Keratinocyte (primary cell): ENCODE measurements at regions not wholly inside any gene's neighbourhood (a gene's known extent, or its start where the extent isn't known, plus 50 kb on each side); places are given as distances from the start of the nearest gene placed in this dataset.

Source experiments
- DNase-seq: peaks from one replicate; pipeline ENCODE4 v3.0.0-alpha.2; 2011; ENCODE audit warnings: low read depth, missing footprints, low spot score
- FAIRE-seq: peaks from 2 replicates; lab custom pipeline; 2011; peaks lifted over from hg19 to GRCh38; lab: Jason Lieb, UNC
- H2AFZ ChIP-seq: 2 replicates; pipeline ENCODE4 v1.6.0; 2012; ENCODE audit warnings: low read length, control low read depth, inconsistent platforms; ENCODE audit not compliant: control insufficient read depth
- H3K27ac ChIP-seq: 2 replicates; pipeline ENCODE4 v1.5.1; 2011; ENCODE audit warnings: low read length; ENCODE audit not compliant: control insufficient read depth, insufficient read depth
- H3K27me3 ChIP-seq: 3 replicates; pipeline ENCODE4 v1.6.0; 2011; ENCODE audit warnings: low read length; ENCODE audit not compliant: control insufficient read depth, insufficient read depth; ENCODE audit errors: extremely low read depth
- H3K36me3 ChIP-seq, 2 experiments: 2 replicates in 1 of 2; 3 replicates in 1 of 2; pipeline ENCODE4 v1.5.1; 2011; ENCODE audit warnings: low read length in 2 of 2, mild to moderate bottlenecking in 1 of 2; ENCODE audit not compliant: control insufficient read depth in 2 of 2, insufficient read depth in 2 of 2; ENCODE audit errors: extremely low read depth in 1 of 2
- H3K4me1 ChIP-seq: 3 replicates; pipeline ENCODE4 v1.5.1; 2011; ENCODE audit warnings: low read length; ENCODE audit not compliant: control insufficient read depth, insufficient read depth; ENCODE audit errors: extremely low read depth
- H3K4me2 ChIP-seq: 3 replicates; pipeline ENCODE4 v1.6.0; 2011; ENCODE audit warnings: low read depth, low read length; ENCODE audit not compliant: control insufficient read depth, insufficient read depth; ENCODE audit errors: extremely low read depth
- H3K4me3 ChIP-seq, 3 experiments: fragments of 200-600 bp in 1 of 3; sonication (generic) in 1 of 3; 2 replicates in 2 of 3; 3 replicates in 1 of 3; pipeline ENCODE4 v1.5.1; 2011 to 2016; ENCODE audit warnings: low read length in 3 of 3, mild to moderate bottlenecking in 3 of 3, control low read depth in 2 of 3, inconsistent platforms in 1 of 3, low read depth in 1 of 3, mixed read lengths in 1 of 3, mixed run types in 1 of 3, moderate library complexity in 1 of 3; ENCODE audit not compliant: control insufficient read depth in 2 of 3, insufficient read depth in 2 of 3; ENCODE audit errors: extremely low read depth in 1 of 3
- H3K79me2 ChIP-seq: 2 replicates; pipeline ENCODE4 v1.6.0; 2012; ENCODE audit warnings: low read length; ENCODE audit not compliant: control insufficient read depth, insufficient read depth
- H3K9ac ChIP-seq: 3 replicates; pipeline ENCODE4 v1.6.0; 2011; ENCODE audit warnings: low read length; ENCODE audit not compliant: control insufficient read depth, insufficient read depth; ENCODE audit errors: extremely low read depth
- H3K9me1 ChIP-seq: 3 replicates; pipeline ENCODE4 v1.6.0; 2011; ENCODE audit warnings: low read length; ENCODE audit not compliant: control insufficient read depth, insufficient read depth; ENCODE audit errors: extremely low read depth
- H3K9me3 ChIP-seq: 2 replicates; pipeline ENCODE4 v1.5.1; 2012; ENCODE audit warnings: low read depth, low read length; ENCODE audit not compliant: control insufficient read depth
- H4K20me1 ChIP-seq: 3 replicates; pipeline ENCODE4 v1.6.0; 2011; ENCODE audit warnings: low read length; ENCODE audit not compliant: control insufficient read depth, insufficient read depth; ENCODE audit errors: extremely low read depth
- CTCF ChIP-seq, 3 experiments: IDR thresholded peaks in 1 of 3; conservative IDR thresholded peaks in 1 of 3; optimal IDR thresholded peaks in 1 of 3; 2 replicates in 2 of 3; 3 replicates in 1 of 3; pipeline versions ENCODE3 to v1.5.1; 2011; ENCODE audit warnings: low read length in 3 of 3, mild to moderate bottlenecking in 3 of 3, moderate library complexity in 2 of 3, control low read depth in 1 of 3, inconsistent platforms in 1 of 3; ENCODE audit not compliant: insufficient read depth in 2 of 3; ENCODE audit errors: extremely low read depth in 1 of 3
- EZH2 ChIP-seq: IDR thresholded peaks from one replicate; pipeline ENCODE4 v1.6.1; 2012; ENCODE audit warnings: inconsistent platforms, mild to moderate bottlenecking, low read length, moderate library complexity
- dilution Hi-C: fragments of 300-500 bp; cut with MboI; formaldehyde crosslinking; loops from one replicate; pipeline ENCODE4 v1.7.0; 2020; ENCODE audit warnings: low sequenced_read_pairs; ENCODE audit not compliant: extremely low pct_ligation_motif_present

GRCh38 chr20:11195899-11196558 is 522.2 kb upstream of the JAG1 start:
- H3K27ac ChIP-seq: peak overlapping the region; percentile 92
- no peak for DNase-seq
- H3K4me2 ChIP-seq: peak overlapping the region; percentile 65
- no peak for TF ChIP-seq CTCF (optimal IDR thresholded peaks at IDR 0.05 in 1 of 3, IDR thresholded peaks at IDR 0.05 in 1 of 3, conservative IDR thresholded peaks at IDR 0.05 in 1 of 3; ENCODE audit: extremely low read depth in 1 of 3, insufficient read depth in 2 of 3, low read length in 3 of 3)
- no peak for TF ChIP-seq EZH2
- no peaks in the 10 kb centered on the region for H3K9me1 ChIP-seq
- peaks cover 33% of the 10 kb centered on the region for H3K4me1 ChIP-seq
- no peaks in the 10 kb centered on the region for H3K36me3 ChIP-seq
- H3K4me3 ChIP-seq: peak overlapping the region in 2 of 3 experiments; percentile 1 to 12
- peak; percentile 99 for FAIRE-seq
- dilution Hi-C loops: no loop called here
- H2AFZ ChIP-seq: no peak overlapping the region
- H3K79me2 ChIP-seq: no peaks in the 10 kb centered on the region
- no peaks in the 10 kb centered on the region for H3K9me3 ChIP-seq
- no peaks in the 10 kb centered on the region for H3K27me3 ChIP-seq
- H4K20me1 ChIP-seq: no peaks in the 10 kb centered on the region
- peak overlapping the region; percentile 54 for H3K9ac ChIP-seq

- FAIRE-seq: no peak
- no peaks in the 10 kb centered on the region for H3K79me2 ChIP-seq
- no peaks in the 10 kb centered on the region for H3K27me3 ChIP-seq
- no peak overlapping the region for H3K4me3 ChIP-seq
- no peak overlapping the region for H2AFZ ChIP-seq
- H3K36me3 ChIP-seq: no peaks in the 10 kb centered on the region
- no peak for DNase-seq
- H3K9me3 ChIP-seq: no peaks in the 10 kb centered on the region
- dilution Hi-C loops: no loop called here
- H3K9me1 ChIP-seq: no peaks in the 10 kb centered on the region
- TF ChIP-seq EZH2: no peak
- no peak for TF ChIP-seq CTCF (optimal IDR thresholded peaks at IDR 0.05 in 1 of 3, IDR thresholded peaks at IDR 0.05 in 1 of 3, conservative IDR thresholded peaks at IDR 0.05 in 1 of 3; ENCODE audit: extremely low read depth in 1 of 3, insufficient read depth in 2 of 3, low read length in 3 of 3)
- no peak overlapping the region for H3K27ac ChIP-seq
- no peaks in the 10 kb centered on the region for H4K20me1 ChIP-seq
- peaks cover 33% of the 10 kb centered on the region for H3K4me1 ChIP-seq
- H3K9ac ChIP-seq: no peak overlapping the region
- H3K4me2 ChIP-seq: no peak overlapping the region
These were observed 524.1 kb upstream of the JAG1 start for GRCh38 chr20:11197851-11198250.
